ENCODE measurements at regions not wholly inside any gene's neighbourhood (a gene's known extent, or its start where the extent isn't known, plus 50 kb on each side); places are given as distances from the start of the nearest gene placed in this dataset.
A peak's percentile ranks its signal among the peaks of the same experiment; 100 is the strongest.
"Not testable (repeated sequence)": the region's sequence is repeated elsewhere in the genome, so short reads cannot be mapped to it uniquely, and the experiment has no call there.

DNA sequence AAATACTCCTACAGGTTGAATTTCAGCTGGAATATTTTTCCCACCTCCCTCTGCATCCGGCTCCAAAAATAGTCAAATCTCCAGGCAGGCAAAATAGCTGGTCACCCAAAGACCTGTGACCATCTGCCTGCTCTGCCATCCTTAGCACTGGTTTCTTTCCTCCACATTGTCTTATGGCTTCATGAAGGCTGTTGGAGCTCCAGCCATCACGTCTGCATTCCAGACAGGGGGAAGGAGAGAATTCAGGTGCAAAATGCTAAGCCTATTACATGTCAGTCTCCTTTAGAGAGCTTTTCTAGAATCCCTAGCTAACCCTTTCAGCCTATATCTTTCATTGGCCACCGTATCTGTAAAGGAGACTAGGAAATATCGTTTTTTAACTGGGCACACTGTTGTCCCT is 367.7 kb downstream of the BCL2L11 start:
- not testable (repeated sequence) for H3K27me3 ChIP-seq; H3K9me3 ChIP-seq; H3K27ac ChIP-seq; H3K4me3 ChIP-seq (ENCODE audit: low read depth in 1 of 2, low read length in 1 of 2); H3K36me3 ChIP-seq
- H3K4me1 ChIP-seq (ENCODE audit: control insufficient read depth in 1 of 2, insufficient read depth in 1 of 2, low read depth in 1 of 2, low read length in 1 of 2) = peaks cover 21 to 24% of the 10 kb centered on the region in 2 experiments

DNA sequence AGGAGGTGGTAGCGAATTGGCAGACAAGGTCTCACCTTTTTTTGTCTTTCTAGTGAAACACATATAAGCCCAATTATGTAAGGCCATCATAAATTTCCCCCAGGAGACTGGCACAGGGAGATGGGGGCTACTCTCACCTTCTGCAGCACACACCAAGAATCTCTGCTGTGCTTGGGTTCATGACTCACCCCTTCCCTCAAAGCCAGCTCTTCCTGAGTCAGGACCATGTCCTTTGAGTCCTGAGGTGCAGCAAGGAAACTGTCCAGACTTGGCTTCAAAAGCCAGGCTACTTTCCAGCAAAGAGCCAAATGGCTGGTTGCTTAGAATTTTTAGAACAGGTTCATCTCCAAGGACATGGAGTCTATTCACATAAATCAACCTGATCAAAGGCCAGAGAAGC is 368.7 kb downstream of the BCL2L11 start:
- H3K27ac ChIP-seq; H3K36me3 ChIP-seq; H3K9me3 ChIP-seq; H3K4me3 ChIP-seq (ENCODE audit: low read depth in 1 of 2, low read length in 1 of 2); H3K27me3 ChIP-seq: not testable (repeated sequence)
- H3K4me1 ChIP-seq (ENCODE audit: control insufficient read depth in 1 of 2, insufficient read depth in 1 of 2, low read depth in 1 of 2, low read length in 1 of 2) = peaks cover 25 to 27% of the 10 kb centered on the region in 2 experiments

DNA sequence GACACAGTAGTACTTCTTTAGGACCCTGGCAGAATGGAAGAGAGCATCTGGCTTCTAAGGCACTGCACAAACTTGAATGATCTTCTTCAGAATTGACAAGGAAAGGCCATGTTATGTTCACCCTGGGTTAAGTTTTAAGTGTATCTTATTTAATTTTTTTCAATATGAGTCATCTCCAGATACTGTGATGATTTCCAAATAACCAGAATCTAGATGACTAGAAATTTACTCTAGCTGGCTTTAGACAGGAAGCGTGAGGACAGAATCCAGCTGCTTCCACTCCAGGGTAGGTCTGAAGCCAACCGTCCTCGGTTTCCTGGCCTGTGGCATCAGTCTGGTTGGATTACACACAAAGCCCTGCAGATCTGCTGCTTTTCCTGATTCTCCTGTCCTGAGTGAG is 370.5 kb downstream of the BCL2L11 start:
- peaks cover 26% of the 10 kb centered on the region in 2 experiments for H3K4me1 ChIP-seq (ENCODE audit: control insufficient read depth in 1 of 2, insufficient read depth in 1 of 2, low read depth in 1 of 2, low read length in 1 of 2)
- not testable (repeated sequence) for H3K27me3 ChIP-seq; H3K9me3 ChIP-seq; H3K4me3 ChIP-seq (ENCODE audit: low read depth in 1 of 2, low read length in 1 of 2); H3K36me3 ChIP-seq
- peak overlapping the region; percentile 41 for H3K27ac ChIP-seq

DNA sequence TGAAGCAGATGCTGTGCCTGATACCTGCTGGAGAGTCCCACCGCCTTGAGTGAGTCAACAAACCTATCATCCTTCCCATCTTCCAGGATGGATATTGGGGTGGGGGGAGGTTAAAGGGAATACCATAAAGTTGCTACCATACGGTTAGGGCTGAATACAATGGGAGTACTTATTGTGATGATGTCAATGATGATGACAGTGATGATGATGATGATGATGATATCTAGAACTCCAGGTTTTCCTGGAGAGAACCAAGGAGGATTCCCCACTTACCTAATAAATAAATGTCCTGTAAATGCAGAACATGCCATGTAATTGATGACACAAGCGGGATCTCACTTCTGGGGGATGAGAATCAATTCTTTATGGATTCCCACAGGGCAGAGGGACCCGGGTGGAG is 370.9 kb downstream of the BCL2L11 start:
- not testable (repeated sequence) for H3K27me3 ChIP-seq; H3K4me3 ChIP-seq (ENCODE audit: low read depth in 1 of 2, low read length in 1 of 2); H3K36me3 ChIP-seq; H3K9me3 ChIP-seq
- peaks cover 22 to 23% of the 10 kb centered on the region in 2 experiments for H3K4me1 ChIP-seq (ENCODE audit: control insufficient read depth in 1 of 2, insufficient read depth in 1 of 2, low read depth in 1 of 2, low read length in 1 of 2)
- peak overlapping the region; percentile 41 for H3K27ac ChIP-seq

DNA sequence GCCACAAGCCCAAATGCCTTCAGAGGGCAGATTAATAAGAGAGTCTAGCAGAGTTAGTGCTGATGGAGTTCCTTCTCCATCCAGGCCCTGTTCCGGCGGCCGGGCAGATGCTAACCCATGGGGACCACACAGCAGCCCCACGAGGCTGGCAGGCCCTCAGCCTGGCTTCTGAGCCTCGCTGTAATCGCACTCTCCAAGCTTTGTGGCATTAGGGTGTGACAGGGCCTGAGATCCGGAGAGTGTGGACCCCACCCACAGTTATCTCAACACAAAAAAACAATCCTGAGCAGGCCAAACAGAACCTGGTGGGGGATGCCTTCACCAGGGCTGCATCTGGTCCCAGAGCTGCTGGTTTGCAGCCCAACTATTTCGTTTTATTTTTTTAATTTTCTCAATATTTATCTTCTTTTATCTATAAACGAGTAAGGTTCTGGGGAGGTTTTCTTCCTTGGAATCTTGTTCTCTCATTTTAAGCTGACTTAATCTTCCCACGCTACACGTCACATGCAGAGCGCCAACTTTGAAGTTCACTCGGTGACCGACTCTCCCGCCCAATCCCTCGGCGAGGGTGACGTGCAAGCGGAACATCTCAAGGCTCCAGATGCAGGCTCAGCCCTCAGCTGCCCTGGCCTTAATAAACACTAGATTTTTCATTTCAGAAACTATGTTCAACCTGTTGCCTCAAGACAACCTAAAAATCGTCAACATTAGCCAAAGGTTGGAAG is 372.4 kb downstream of the BCL2L11 start:
- H3K9me3 ChIP-seq, H3K36me3 ChIP-seq, H3K27me3 ChIP-seq: not testable (repeated sequence)
- H3K4me1 ChIP-seq (ENCODE audit: control insufficient read depth in 1 of 2, insufficient read depth in 1 of 2, low read depth in 1 of 2, low read length in 1 of 2) = peaks cover 20 to 22% of the 10 kb centered on the region in 2 experiments
- H3K4me3 ChIP-seq (ENCODE audit: low read depth in 1 of 2, low read length in 1 of 2) = peak overlapping the region in 1 of 2 experiments; percentile 59
- peak overlapping the region; percentile 82 for H3K27ac ChIP-seq

DNA sequence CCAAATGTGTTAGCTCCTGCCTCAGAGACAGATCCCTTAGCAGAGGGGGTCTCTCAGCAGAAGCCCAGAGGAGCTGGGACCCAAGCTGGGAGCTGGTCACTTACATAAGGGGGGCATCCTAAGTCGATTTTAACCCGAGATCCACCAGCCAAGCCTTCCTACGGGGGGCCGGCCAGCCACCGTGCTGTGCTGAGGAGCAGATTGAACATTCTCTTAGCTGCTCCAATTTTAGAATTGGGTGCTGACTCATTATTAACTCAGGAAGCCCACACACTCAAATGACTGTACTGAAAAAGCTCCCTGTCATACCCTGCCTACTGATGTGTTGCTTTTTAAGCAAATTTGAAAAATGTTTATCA is 373.0 kb downstream of the BCL2L11 start:
- peaks cover 20 to 22% of the 10 kb centered on the region in 2 experiments for H3K4me1 ChIP-seq (ENCODE audit: control insufficient read depth in 1 of 2, insufficient read depth in 1 of 2, low read depth in 1 of 2, low read length in 1 of 2)
- H3K27ac ChIP-seq = peak overlapping the region; percentile 82
- H3K27me3 ChIP-seq, H3K9me3 ChIP-seq, H3K36me3 ChIP-seq: not testable (repeated sequence)
- peak overlapping the region; percentile 15 to 59 for H3K4me3 ChIP-seq (ENCODE audit: low read depth in 1 of 2, low read length in 1 of 2)

DNA sequence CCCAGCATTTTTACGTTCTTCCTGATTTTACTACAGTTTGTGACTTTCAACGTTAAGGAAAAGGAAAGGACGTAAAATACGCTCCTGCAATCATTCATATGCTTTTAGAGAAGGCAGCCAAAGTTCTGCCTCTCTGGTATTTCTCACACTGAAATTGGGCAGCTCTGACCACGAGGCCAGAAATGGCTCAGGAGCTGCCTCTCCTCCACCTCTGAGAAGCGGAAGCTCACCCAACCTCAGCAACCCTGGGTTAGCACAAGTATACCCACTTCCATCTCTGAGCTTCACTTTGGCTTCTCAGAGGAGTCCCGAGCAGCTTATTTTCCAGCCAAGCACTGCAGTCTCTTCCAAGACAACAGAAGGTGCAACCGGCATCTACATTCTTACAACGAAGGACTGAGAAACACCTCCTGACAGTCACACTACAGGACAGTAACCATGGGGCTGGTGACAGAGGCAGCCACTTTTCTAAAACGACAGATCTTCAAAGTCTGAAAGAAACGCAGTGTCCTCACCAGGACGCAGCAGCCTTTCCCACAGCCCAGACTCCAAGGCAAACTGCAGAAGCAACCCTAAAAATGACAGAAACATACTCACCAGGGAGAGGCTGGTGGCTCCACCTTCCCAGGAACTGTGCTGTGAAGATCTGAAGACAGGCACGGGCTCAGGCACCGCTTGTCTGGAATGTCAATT is 373.7 kb downstream of the BCL2L11 start:
- not testable (repeated sequence) for H3K27me3 ChIP-seq, H3K36me3 ChIP-seq, H3K9me3 ChIP-seq
- H3K4me3 ChIP-seq (ENCODE audit: low read depth in 1 of 2, low read length in 1 of 2) = peak overlapping the region; percentile 52 to 59
- peak overlapping the region; percentile 82 for H3K27ac ChIP-seq
- peaks cover 20 to 22% of the 10 kb centered on the region in 2 experiments for H3K4me1 ChIP-seq (ENCODE audit: control insufficient read depth in 1 of 2, insufficient read depth in 1 of 2, low read depth in 1 of 2, low read length in 1 of 2)

DNA sequence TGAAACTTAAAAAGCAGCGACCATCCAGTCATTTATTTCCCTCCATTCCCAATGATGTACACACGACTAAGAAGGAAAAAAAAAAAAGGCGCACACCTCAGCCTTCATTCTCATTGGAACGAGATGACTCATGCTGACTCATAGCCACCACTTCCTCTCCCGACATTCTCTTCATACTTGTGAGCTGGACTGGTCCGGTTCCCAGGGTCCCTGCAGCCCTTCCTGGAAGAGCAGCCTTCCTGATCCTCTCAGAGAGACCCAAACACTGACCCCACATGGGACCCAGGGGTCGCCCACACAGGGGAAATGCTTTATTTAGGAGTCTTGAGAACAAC is 374.2 kb downstream of the BCL2L11 start:
- not testable (repeated sequence) for H3K9me3 ChIP-seq, H3K27me3 ChIP-seq, H3K36me3 ChIP-seq
- H3K27ac ChIP-seq = peak overlapping the region; percentile 82
- peak overlapping the region; percentile 52 to 59 for H3K4me3 ChIP-seq (ENCODE audit: low read depth in 1 of 2, low read length in 1 of 2)
- peaks cover 20 to 22% of the 10 kb centered on the region in 2 experiments for H3K4me1 ChIP-seq (ENCODE audit: control insufficient read depth in 1 of 2, insufficient read depth in 1 of 2, low read depth in 1 of 2, low read length in 1 of 2)

DNA sequence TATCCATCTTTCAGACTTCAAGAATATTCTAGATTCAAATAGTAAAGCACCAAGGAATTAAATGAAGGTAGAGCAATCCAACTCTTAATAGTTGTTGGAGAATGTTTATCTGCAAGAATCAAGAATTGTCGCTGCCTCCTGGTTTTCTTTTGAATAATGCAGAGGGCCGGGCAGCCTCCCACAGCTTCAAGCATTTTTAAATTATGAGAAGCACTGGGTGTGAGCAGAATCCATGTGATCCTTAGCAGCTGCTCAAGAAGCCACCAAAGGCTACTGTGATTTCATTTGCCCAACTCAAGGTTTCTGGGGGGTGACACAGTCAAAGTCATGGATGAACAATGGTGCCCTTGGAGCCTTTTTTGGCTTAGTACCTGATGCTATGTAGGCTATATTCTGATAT is 374.9 kb downstream of the BCL2L11 start:
- H3K27ac ChIP-seq = peak overlapping the region; percentile 62
- not testable (repeated sequence) for H3K9me3 ChIP-seq

DNA sequence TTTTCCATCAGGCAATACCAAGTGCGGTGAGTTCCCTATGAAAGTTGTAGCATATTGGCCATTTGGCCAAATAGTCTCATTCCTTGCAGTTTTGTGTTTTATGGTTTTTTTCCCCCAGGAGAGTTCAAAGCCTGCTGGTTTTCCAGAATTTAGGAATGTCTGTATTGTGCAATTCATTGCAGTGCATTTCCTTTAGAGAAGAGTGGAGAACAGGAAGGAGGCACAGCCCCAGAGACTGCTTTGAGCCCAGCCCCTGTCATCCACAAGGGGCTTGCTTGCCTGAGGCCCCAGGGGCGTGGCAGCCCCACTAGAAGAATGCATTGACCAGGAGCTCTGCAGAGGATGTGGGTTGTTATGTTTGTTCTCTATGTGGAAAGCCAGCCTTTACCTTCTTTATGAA is 375.5 kb downstream of the BCL2L11 start:
- H3K4me3 ChIP-seq (ENCODE audit: low read depth in 1 of 2, low read length in 1 of 2); H3K27me3 ChIP-seq; H3K27ac ChIP-seq; H3K9me3 ChIP-seq; H3K36me3 ChIP-seq: not testable (repeated sequence)
- H3K4me1 ChIP-seq (ENCODE audit: control insufficient read depth in 1 of 2, insufficient read depth in 1 of 2, low read depth in 1 of 2, low read length in 1 of 2) = peaks cover 20 to 22% of the 10 kb centered on the region in 2 experiments

More for the DNA sequence above, 374.9 kb downstream of the BCL2L11 start:
- H3K27me3 ChIP-seq; H3K4me3 ChIP-seq (ENCODE audit: low read depth in 1 of 2, low read length in 1 of 2); H3K36me3 ChIP-seq: not testable (repeated sequence)
- peaks cover 20 to 22% of the 10 kb centered on the region in 2 experiments for H3K4me1 ChIP-seq (ENCODE audit: control insufficient read depth in 1 of 2, insufficient read depth in 1 of 2, low read depth in 1 of 2, low read length in 1 of 2)

DNA sequence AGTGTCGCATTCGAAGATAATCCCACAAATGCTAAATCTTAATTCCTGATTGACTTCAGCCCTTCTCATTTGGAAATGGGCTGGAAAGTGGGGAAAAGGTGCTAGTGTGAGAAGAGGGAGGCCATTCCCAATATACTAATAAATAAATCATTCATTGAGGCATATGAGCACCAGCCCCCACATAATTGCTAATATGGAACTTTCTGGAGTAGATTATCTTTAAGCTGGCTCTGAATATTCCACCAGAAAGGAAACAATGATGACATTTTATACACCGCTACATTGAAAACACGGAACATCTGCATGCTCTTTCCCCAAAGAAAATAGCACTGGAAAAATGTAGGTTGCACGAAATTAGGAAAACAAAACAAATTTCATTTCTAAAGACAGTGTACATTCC is 376.1 kb downstream of the BCL2L11 start:
- H3K36me3 ChIP-seq; H3K27me3 ChIP-seq; H3K4me3 ChIP-seq (ENCODE audit: low read depth in 1 of 2, low read length in 1 of 2); H3K9me3 ChIP-seq; H3K27ac ChIP-seq: not testable (repeated sequence)
- peaks cover 15 to 17% of the 10 kb centered on the region in 2 experiments for H3K4me1 ChIP-seq (ENCODE audit: control insufficient read depth in 1 of 2, insufficient read depth in 1 of 2, low read depth in 1 of 2, low read length in 1 of 2)

DNA sequence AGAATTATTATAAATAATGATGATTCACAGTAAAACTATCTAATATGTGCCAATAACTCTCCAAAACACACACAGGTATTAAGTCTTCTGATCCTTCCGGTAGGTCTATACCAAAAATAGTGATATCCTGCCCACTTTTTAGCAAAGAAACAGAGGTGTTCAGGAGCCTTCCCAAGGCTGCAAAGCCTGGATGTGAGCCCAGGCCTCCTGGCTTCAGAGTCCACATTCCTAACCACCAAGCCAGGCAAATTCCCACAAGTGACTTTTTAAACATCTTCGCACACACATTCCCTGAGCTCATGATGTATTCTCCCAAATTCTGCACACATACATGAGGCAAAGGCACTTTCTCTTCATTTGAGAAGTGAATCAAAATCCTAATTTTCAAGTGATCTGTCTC is 376.6 kb downstream of the BCL2L11 start:
- H3K27ac ChIP-seq; H3K27me3 ChIP-seq; H3K9me3 ChIP-seq; H3K4me3 ChIP-seq (ENCODE audit: low read depth in 1 of 2, low read length in 1 of 2); H3K36me3 ChIP-seq: not testable (repeated sequence)
- H3K4me1 ChIP-seq (ENCODE audit: control insufficient read depth in 1 of 2, insufficient read depth in 1 of 2, low read depth in 1 of 2, low read length in 1 of 2) = peaks cover 13% of the 10 kb centered on the region in 2 experiments

DNA sequence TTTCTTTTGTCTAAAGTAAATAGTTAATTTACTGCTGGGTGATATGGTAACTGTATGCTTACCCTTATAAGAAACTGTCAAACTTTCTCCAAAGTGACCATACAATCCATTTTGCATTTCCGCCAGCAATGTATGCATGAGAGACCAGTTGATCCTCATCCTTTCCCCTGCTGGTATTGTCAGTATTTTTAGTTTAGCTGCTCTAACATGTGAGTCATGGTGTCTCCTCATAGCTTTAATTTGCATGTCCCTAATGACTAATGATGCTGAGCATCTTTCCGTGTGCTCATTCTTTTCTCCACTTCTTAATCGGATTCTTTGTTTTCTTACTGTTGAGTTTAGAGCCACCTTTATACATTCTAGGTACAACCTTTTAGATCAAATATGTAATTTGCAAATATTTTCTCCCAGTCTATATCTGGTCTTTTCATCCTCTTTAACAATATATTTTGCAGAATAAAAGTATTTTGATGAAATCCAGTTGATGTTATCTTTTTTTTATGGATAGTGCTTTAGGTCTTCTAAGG is 379.9 kb downstream of the BCL2L11 start:
- H3K4me1 ChIP-seq (ENCODE audit: control insufficient read depth in 1 of 2, insufficient read depth in 1 of 2, low read depth in 1 of 2, low read length in 1 of 2); H3K27ac ChIP-seq; H3K27me3 ChIP-seq; H3K4me3 ChIP-seq (ENCODE audit: low read depth in 1 of 2, low read length in 1 of 2); H3K9me3 ChIP-seq; H3K36me3 ChIP-seq: not testable (repeated sequence)

Measured in neutrophil (primary cell).